Stomach (tissue), 8 donors: ENCODE measurements at regions not wholly inside any gene's neighbourhood (a gene's known extent, or its start where the extent isn't known, plus 50 kb on each side); places are given as distances from the start of the nearest gene placed in this dataset.
A peak's percentile ranks its signal among the peaks of the same experiment; 100 is the strongest.

ENCODE experiments used
- DNase-seq, 2 donors: peaks; one replicate each; pipeline versions ENCODE4 v3.0.0 to v3.0.0-alpha.2; 2013 to 2019
- H3K27ac ChIP-seq, 5 donors: fragments of 200-600 bp in 4 of 5; sonication (generic) in 4 of 5; one replicate each; pipeline ENCODE4 v1.5.1; 2013 to 2019; ENCODE audit warnings: mild to moderate bottlenecking in 1 of 5, moderate library complexity in 1 of 5
- H3K27me3 ChIP-seq, 3 donors: fragments of 200-600 bp; sonication (generic); one replicate each; pipeline ENCODE4 v1.5.1; 2017 to 2019; ENCODE audit warnings: mixed run types in 1 of 3
- H3K36me3 ChIP-seq, 4 donors: fragments of 200-600 bp; sonication (generic); 1 replicate in 3 of 4; 2 replicates in 1 of 4; pipeline ENCODE4 v1.5.1; 2016 to 2019
- H3K4me1 ChIP-seq, 4 donors: fragments of 200-600 bp; sonication (generic); one replicate each; pipeline ENCODE4 v1.5.1; 2016 to 2019
- H3K4me3 ChIP-seq, 4 donors: fragments of 200-600 bp; sonication (generic) in 3 of 4; one replicate each; pipeline ENCODE4 v1.5.1; 2016 to 2019; ENCODE audit warnings: mild to moderate bottlenecking in 1 of 4
- H3K9me3 ChIP-seq, 4 donors: fragments of 200-600 bp; sonication (generic); one replicate each; pipeline ENCODE4 v1.5.1; 2016 to 2019
- EP300 ChIP-seq: sonication (generic); formaldehyde crosslinking; IDR thresholded peaks from one replicate; pipeline ENCODE4 v1.6.1; 2017; ENCODE audit warnings: antibody characterized with exemption
- POLR2A ChIP-seq, 4 donors: fragments of 450-650 bp; IDR thresholded peaks; one replicate each; pipeline ENCODE4 v1.6.1; 2016; ENCODE audit warnings: antibody characterized with exemption in 4 of 4, control low read depth in 2 of 4, mild to moderate bottlenecking in 1 of 4, moderate library complexity in 1 of 4
- POLR2AphosphoS5 ChIP-seq, 3 donors: sonication (generic); formaldehyde crosslinking; IDR thresholded peaks; one replicate each; pipeline ENCODE4 v1.6.1; 2016; ENCODE audit warnings: antibody characterized with exemption in 3 of 3
- WGBS, 5 donors: extraction: QIAGEN DNeasy Blood & Tissue Kit in 3 of 5; methylation state at CpG; one replicate each; pipeline versions ENCODE4 v1.1.5 to v1.1.7; 2013 to 2018; 5-methylcytosine and 5-hydroxymethylcytosine counted together
- intact Hi-C: fragments of 100-400 bp; cut with DNase I; formaldehyde crosslinking; loops from one replicate; pipeline ENCODE4 v1.15.1; 2023; ENCODE audit warnings: low total_unique reads
- TF ChIP-seq, protein P1 (sequence below), 7 experiments: fragments of 450-650 bp in 4 of 7; fragments of 200-600 bp in 3 of 7; sonication (generic) in 3 of 7; IDR thresholded peaks; one replicate each; pipeline ENCODE4 v1.5.1; 2016 to 2019; ENCODE audit warnings: antibody characterized with exemption in 7 of 7, control low read depth in 2 of 7, mild to moderate bottlenecking in 1 of 7
- donor health status: healthy with polysubstance abuse.
- donor health status: Bipolar disorder and iron deficiency.
- donor health status: healthy.

GRCh38 chr2:5187283-5187682 lies 504.9 kb upstream of the SOX11 start:
- H3K4me1 ChIP-seq, result no peaks in the 10 kb centered on the region
- H3K27me3 ChIP-seq, result no peaks in the 10 kb centered on the region
- TF ChIP-seq, protein P1, sequence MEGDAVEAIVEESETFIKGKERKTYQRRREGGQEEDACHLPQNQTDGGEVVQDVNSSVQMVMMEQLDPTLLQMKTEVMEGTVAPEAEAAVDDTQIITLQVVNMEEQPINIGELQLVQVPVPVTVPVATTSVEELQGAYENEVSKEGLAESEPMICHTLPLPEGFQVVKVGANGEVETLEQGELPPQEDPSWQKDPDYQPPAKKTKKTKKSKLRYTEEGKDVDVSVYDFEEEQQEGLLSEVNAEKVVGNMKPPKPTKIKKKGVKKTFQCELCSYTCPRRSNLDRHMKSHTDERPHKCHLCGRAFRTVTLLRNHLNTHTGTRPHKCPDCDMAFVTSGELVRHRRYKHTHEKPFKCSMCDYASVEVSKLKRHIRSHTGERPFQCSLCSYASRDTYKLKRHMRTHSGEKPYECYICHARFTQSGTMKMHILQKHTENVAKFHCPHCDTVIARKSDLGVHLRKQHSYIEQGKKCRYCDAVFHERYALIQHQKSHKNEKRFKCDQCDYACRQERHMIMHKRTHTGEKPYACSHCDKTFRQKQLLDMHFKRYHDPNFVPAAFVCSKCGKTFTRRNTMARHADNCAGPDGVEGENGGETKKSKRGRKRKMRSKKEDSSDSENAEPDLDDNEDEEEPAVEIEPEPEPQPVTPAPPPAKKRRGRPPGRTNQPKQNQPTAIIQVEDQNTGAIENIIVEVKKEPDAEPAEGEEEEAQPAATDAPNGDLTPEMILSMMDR (IDR thresholded peaks at IDR 0.05), result no peak
- TF ChIP-seq EP300 (no peak), POLR2A (IDR thresholded peaks at IDR 0.05) (no peak), POLR2AphosphoS5 (IDR thresholded peaks at IDR 0.05) (no peak)
- DNase-seq, result no peak
- H3K9me3 ChIP-seq, result peaks cover 0 to 7% (median 0%) of the 10 kb centered on the region in 4 donors
- H3K4me3 ChIP-seq, result no peak overlapping the region
- H3K27ac ChIP-seq, result no peak overlapping the region
- H3K36me3 ChIP-seq, result no peaks in the 10 kb centered on the region
- intact Hi-C loops, result no loop called here

GRCh38 chr2:5188636-5189035 lies 503.5 kb upstream of the SOX11 start:
- H3K27ac ChIP-seq, result no peak overlapping the region
- intact Hi-C loops, result no loop called here

DNA sequence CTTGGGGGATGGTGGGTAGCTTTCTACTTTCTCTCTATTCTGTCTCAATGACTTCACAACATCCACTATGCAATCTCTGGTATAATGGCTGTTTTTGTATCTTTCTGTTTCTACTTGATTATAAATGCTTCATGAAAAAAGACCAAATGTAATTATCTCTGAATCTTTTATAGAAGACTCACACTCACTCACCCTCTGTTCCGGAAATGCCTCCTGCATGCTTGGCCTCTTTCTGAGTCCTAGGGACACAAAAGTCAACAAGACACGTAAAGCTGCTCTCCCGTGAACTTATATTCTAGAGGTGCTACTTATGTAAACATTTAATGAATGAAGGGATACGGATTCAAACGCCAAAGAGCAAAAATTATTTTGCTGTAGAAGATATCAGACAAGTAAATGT lies 502.2 kb upstream of the SOX11 start:
- TF ChIP-seq, protein P1 (IDR thresholded peaks at IDR 0.05), result no peak
- TF ChIP-seq EP300 (no peak), POLR2A (IDR thresholded peaks at IDR 0.05) (no peak), POLR2AphosphoS5 (IDR thresholded peaks at IDR 0.05) (no peak)
- Histone ChIP-seq H3K27me3 (no peaks in the 10 kb centered on the region), H3K36me3 (no peaks in the 10 kb centered on the region), H3K4me3 (no peak overlapping the region), H3K27ac (no peak overlapping the region), H3K4me1 (no peaks in the 10 kb centered on the region), H3K9me3 (peaks cover 0 to 3% (median 0%) of the 10 kb centered on the region in 4 donors)
- 30 to 45% (median 39%) methylated on average over 5 of the region's 5 CpGs for WGBS, 5 donors
- intact Hi-C loops, result no loop called here
- DNase-seq, result peak in 1 of 2 donors; percentile 8

More at GRCh38 chr2:5188636-5189035, 503.5 kb upstream of the SOX11 start:
- WGBS, 5 donors, result 62 to 83% (median 81%) methylated on average over 5 of the region's 5 CpGs
- no peak overlapping the region for H3K4me3 ChIP-seq
- DNase-seq, result no peak
- H3K27me3 ChIP-seq, result no peaks in the 10 kb centered on the region
- H3K4me1 ChIP-seq, result no peaks in the 10 kb centered on the region
- TF ChIP-seq, protein P1 (IDR thresholded peaks at IDR 0.05), result no peak
- TF ChIP-seq EP300 (no peak), POLR2AphosphoS5 (IDR thresholded peaks at IDR 0.05) (no peak), POLR2A (IDR thresholded peaks at IDR 0.05) (no peak)
- no peaks in the 10 kb centered on the region for H3K36me3 ChIP-seq
- peaks cover 0 to 3% (median 0%) of the 10 kb centered on the region in 4 donors for H3K9me3 ChIP-seq

DNA sequence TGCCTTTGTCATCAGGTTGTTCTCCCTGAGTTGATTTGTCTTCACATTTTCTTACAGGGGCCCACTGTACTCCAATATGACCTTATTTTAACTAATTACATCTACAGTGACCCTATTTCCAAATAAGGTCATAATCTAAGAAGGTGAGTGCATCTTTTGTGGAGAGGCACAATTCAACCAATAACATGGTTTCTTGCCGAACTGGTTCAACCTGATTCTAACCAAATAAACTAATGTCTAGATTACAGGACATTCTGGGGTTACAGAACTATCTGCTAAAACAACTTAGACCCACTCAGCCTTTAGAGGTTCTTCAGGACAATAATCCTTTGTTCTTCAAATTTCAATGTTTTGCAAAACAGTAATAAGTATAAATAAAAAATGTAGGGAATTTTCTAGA lies 496.5 kb upstream of the SOX11 start:
- intact Hi-C loops, result no loop called here
- no peaks in the 10 kb centered on the region for H3K36me3 ChIP-seq
- H3K27ac ChIP-seq, result no peak overlapping the region
- 62 to 80% (median 76%) methylated on average over 1 of the region's 1 CpG for WGBS, 5 donors
- DNase-seq, result no peak
- no peaks in the 10 kb centered on the region for H3K27me3 ChIP-seq
- no peaks in the 10 kb centered on the region for H3K4me1 ChIP-seq
- no peak overlapping the region for H3K4me3 ChIP-seq
- no peaks in the 10 kb centered on the region for H3K9me3 ChIP-seq
- TF ChIP-seq EP300 (no peak), POLR2A (IDR thresholded peaks at IDR 0.05) (no peak), POLR2AphosphoS5 (IDR thresholded peaks at IDR 0.05) (no peak)
- TF ChIP-seq, protein P1 (IDR thresholded peaks at IDR 0.05), result no peak
